ENCODE measurements at regions not wholly inside any gene's neighbourhood (a gene's known extent, or its start where the extent isn't known, plus 50 kb on each side); places are given as distances from the start of the nearest gene placed in this dataset.

DNA sequence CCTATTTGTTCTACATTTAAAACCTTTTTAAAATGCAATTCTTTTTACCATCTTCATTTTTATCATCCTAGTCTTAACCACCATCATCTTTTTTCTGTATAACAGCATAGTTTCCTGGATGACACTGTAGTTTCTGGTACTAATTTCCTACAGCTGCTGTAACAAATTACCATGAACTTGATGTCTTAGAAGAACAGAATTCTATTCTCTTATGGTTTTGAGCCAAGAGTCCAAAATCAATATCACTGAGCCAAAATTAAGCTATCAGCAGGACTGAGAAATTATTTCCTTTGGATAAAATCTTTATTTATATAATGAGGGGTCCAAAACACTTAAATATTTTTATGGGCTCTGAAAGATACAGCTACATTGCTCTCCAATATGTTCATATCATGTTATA is 539.3 kb downstream of the METTL4 start:
- Histone ChIP-seq H3K79me2 (ENCODE audit: insufficient read depth, low read length) (no peaks in the 10 kb centered on the region), H3K4me1 (ENCODE audit: control insufficient read depth in 1 of 2, insufficient read depth in 2 of 2, low read length in 2 of 2) (peaks cover 0 to 3% of the 10 kb centered on the region in 2 experiments; a peak in 1 of 4 replicates), H3K27me3 (ENCODE audit: insufficient read depth, low read length) (no peaks in the 10 kb centered on the region), H3K36me3 (ENCODE audit: control insufficient read depth in 1 of 2, insufficient read depth in 2 of 2, low read length in 2 of 2) (no peaks in the 10 kb centered on the region), H3K4me3 (replicated peaks in 1 of 2; ENCODE audit: low read depth in 1 of 2, low read length in 2 of 2) (no peak overlapping the region), H4K20me1 (ENCODE audit: insufficient read depth) (no peaks in the 10 kb centered on the region), H3K27ac (ENCODE audit: low read depth, low read length) (no peak overlapping the region), H3K9me2 (ENCODE audit: insufficient read depth) (no peaks in the 10 kb centered on the region), H2AFZ (ENCODE audit: low read depth, low read length, poor library complexity, severe bottlenecking) (no peak overlapping the region), H3K9ac (ENCODE audit: low read length) (no peak overlapping the region), H3K9me3 (ENCODE audit: control insufficient read depth in 1 of 2, insufficient read depth in 1 of 2, low read depth in 1 of 2, low read length in 2 of 2) (no peaks in the 10 kb centered on the region), H3K4me2 (ENCODE audit: low read length) (no peak overlapping the region)
- CTCF ChIA-PET = no interaction called here
- intact Hi-C loops (cut with micrococcal nuclease) = no loop called here
- RAD21 ChIA-PET (ENCODE audit: low non-redundant PET in 1 of 2, low total read pairs in 2 of 2, uncharacterized antibody in 2 of 2, unreplicated experiment in 2 of 2) = no interaction called here
- TF ChIP-seq, protein P1, sequence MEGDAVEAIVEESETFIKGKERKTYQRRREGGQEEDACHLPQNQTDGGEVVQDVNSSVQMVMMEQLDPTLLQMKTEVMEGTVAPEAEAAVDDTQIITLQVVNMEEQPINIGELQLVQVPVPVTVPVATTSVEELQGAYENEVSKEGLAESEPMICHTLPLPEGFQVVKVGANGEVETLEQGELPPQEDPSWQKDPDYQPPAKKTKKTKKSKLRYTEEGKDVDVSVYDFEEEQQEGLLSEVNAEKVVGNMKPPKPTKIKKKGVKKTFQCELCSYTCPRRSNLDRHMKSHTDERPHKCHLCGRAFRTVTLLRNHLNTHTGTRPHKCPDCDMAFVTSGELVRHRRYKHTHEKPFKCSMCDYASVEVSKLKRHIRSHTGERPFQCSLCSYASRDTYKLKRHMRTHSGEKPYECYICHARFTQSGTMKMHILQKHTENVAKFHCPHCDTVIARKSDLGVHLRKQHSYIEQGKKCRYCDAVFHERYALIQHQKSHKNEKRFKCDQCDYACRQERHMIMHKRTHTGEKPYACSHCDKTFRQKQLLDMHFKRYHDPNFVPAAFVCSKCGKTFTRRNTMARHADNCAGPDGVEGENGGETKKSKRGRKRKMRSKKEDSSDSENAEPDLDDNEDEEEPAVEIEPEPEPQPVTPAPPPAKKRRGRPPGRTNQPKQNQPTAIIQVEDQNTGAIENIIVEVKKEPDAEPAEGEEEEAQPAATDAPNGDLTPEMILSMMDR (IDR thresholded peaks at IDR 0.05 in 2 of 3, conservative IDR thresholded peaks at IDR 0.05 in 1 of 3; ENCODE audit: borderline replicate concordance in 1 of 3, insufficient read depth in 1 of 3, low read depth in 2 of 3, low read length in 2 of 3) = no peak
- TF ChIP-seq EZH2phosphoT487 (IDR thresholded peaks at IDR 0.05; ENCODE audit: borderline replicate concordance) (no peak), EZH2 (IDR thresholded peaks at IDR 0.05) (no peak), RAD21 (IDR thresholded peaks at IDR 0.05; ENCODE audit: low read depth) (no peak), SRF (IDR thresholded peaks at IDR 0.05; ENCODE audit: low read depth) (no peak), JUND (IDR thresholded peaks at IDR 0.05) (no peak), SP1 (IDR thresholded peaks at IDR 0.05; ENCODE audit: low read depth) (no peak)
- TF ChIP-seq, protein P2, sequence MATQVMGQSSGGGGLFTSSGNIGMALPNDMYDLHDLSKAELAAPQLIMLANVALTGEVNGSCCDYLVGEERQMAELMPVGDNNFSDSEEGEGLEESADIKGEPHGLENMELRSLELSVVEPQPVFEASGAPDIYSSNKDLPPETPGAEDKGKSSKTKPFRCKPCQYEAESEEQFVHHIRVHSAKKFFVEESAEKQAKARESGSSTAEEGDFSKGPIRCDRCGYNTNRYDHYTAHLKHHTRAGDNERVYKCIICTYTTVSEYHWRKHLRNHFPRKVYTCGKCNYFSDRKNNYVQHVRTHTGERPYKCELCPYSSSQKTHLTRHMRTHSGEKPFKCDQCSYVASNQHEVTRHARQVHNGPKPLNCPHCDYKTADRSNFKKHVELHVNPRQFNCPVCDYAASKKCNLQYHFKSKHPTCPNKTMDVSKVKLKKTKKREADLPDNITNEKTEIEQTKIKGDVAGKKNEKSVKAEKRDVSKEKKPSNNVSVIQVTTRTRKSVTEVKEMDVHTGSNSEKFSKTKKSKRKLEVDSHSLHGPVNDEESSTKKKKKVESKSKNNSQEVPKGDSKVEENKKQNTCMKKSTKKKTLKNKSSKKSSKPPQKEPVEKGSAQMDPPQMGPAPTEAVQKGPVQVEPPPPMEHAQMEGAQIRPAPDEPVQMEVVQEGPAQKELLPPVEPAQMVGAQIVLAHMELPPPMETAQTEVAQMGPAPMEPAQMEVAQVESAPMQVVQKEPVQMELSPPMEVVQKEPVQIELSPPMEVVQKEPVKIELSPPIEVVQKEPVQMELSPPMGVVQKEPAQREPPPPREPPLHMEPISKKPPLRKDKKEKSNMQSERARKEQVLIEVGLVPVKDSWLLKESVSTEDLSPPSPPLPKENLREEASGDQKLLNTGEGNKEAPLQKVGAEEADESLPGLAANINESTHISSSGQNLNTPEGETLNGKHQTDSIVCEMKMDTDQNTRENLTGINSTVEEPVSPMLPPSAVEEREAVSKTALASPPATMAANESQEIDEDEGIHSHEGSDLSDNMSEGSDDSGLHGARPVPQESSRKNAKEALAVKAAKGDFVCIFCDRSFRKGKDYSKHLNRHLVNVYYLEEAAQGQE (IDR thresholded peaks at IDR 0.05; ENCODE audit: low read depth) = no peak
- no peak for ATAC-seq
- DNase-seq (ENCODE audit: low read depth, low spot score) = no peak
- BruUV-seq (replicated peaks) = no TSS peak
- POLR2A ChIA-PET = no interaction called here
